HG03103 (cell line): ENCODE measurements at regions not wholly inside any gene's neighbourhood (a gene's known extent, or its start where the extent isn't known, plus 50 kb on each side); places are given as distances from the start of the nearest gene placed in this dataset.
"Not testable (repeated sequence)": the region's sequence is repeated elsewhere in the genome, so short reads cannot be mapped to it uniquely, and the experiment has no call there.

Experiments used
- ATAC-seq: cut with Tn5 transposase; IDR thresholded peaks from one replicate; pipeline ENCODE4 v1.9.1; 2021; ENCODE audit warnings: low read depth; ENCODE audit not compliant: unreplicated experiment

GRCh38 chr4:148693913-148694649, 251.9 kb upstream of the NR3C2 start:
- ATAC-seq: no peak

GRCh38 chr4:148692242-148692641, 250.0 kb upstream of the NR3C2 start:
- ATAC-seq: no peak

- no peak for ATAC-seq
These were observed 244.2 kb upstream of the NR3C2 start for GRCh38 chr4:148686449-148686848.

GRCh38 chr4:148684638-148685037, 242.4 kb upstream of the NR3C2 start:
- ATAC-seq: no peak

- ATAC-seq: no peak
These were observed 238.7 kb upstream of the NR3C2 start for GRCh38 chr4:148680884-148681283.

GRCh38 chr4:148676344-148676743, 234.1 kb upstream of the NR3C2 start:
- no peak for ATAC-seq

- ATAC-seq: no peak
These were observed 232.7 kb upstream of the NR3C2 start for GRCh38 chr4:148674876-148675275.

GRCh38 chr4:148664636-148665035, 222.4 kb upstream of the NR3C2 start:
- ATAC-seq: no peak

GRCh38 chr4:148654131-148654530, 211.9 kb upstream of the NR3C2 start:
- ATAC-seq: no peak

- ATAC-seq: no peak
These were observed 211.5 kb upstream of the NR3C2 start for GRCh38 chr4:148653681-148654080.

GRCh38 chr4:148651991-148652390, 209.8 kb upstream of the NR3C2 start:
- no peak for ATAC-seq

GRCh38 chr4:148649652-148650331, 207.6 kb upstream of the NR3C2 start:
- no peak for ATAC-seq

GRCh38 chr4:148643851-148644250, 201.6 kb upstream of the NR3C2 start:
- no peak for ATAC-seq

GRCh38 chr4:148642907-148643306, 200.7 kb upstream of the NR3C2 start:
- ATAC-seq: no peak

GRCh38 chr4:148638079-148638478, 195.9 kb upstream of the NR3C2 start:
- not testable (repeated sequence) for ATAC-seq

GRCh38 chr4:148637453-148637852, 195.2 kb upstream of the NR3C2 start:
- not testable (repeated sequence) for ATAC-seq

- ATAC-seq: no peak
These were observed 192.3 kb upstream of the NR3C2 start for GRCh38 chr4:148634476-148634875.

GRCh38 chr4:148633720-148634119, 191.5 kb upstream of the NR3C2 start:
- no peak for ATAC-seq

GRCh38 chr4:148632476-148632875, 190.3 kb upstream of the NR3C2 start:
- ATAC-seq: no peak

- no peak for ATAC-seq
These were observed 187.8 kb upstream of the NR3C2 start for GRCh38 chr4:148630051-148630450.

- no peak for ATAC-seq
These were observed 176.6 kb upstream of the NR3C2 start for GRCh38 chr4:148618856-148619255.

GRCh38 chr4:148608968-148609367, 166.8 kb upstream of the NR3C2 start:
- no peak for ATAC-seq
